ENCODE measurements at regions not wholly inside any gene's neighbourhood (a gene's known extent, or its start where the extent isn't known, plus 50 kb on each side); places are given as distances from the start of the nearest gene placed in this dataset.

- H3K36me3 ChIP-seq, result no peaks in the 10 kb centered on the region
Measured at GRCh38 chr2:117396161-117396560, 418.3 kb upstream of the DDX18 start.

GRCh38 chr2:117401582-117401981 lies 412.9 kb upstream of the DDX18 start:
- intact Hi-C loops (cut with micrococcal nuclease), result no loop called here
- Histone ChIP-seq H3K36me3 (no peaks in the 10 kb centered on the region), H3K27ac (replicated peaks) (no peak overlapping the region), H3K4me3 (no peak overlapping the region), H3K9me3 (replicated peaks) (no peaks in the 10 kb centered on the region), H3K4me1 (no peaks in the 10 kb centered on the region), H3K27me3 (ENCODE audit: low read depth) (no peaks in the 10 kb centered on the region)
- TF ChIP-seq CTCF (IDR thresholded peaks at IDR 0.05; ENCODE audit: borderline replicate concordance), result no peak
- no peak for DNase-seq

More at GRCh38 chr2:117396161-117396560, 418.3 kb upstream of the DDX18 start:
- intact Hi-C loops (cut with micrococcal nuclease), result no loop called here
- Histone ChIP-seq H3K4me1 (no peaks in the 10 kb centered on the region), H3K4me3 (no peak overlapping the region), H3K27ac (replicated peaks) (no peak overlapping the region), H3K27me3 (ENCODE audit: low read depth) (no peaks in the 10 kb centered on the region), H3K9me3 (replicated peaks) (no peaks in the 10 kb centered on the region)
- TF ChIP-seq CTCF (IDR thresholded peaks at IDR 0.05; ENCODE audit: borderline replicate concordance), result no peak
- DNase-seq, result no peak

GRCh38 chr2:117406443-117406842 lies 408.0 kb upstream of the DDX18 start:
- Histone ChIP-seq H3K4me1 (no peaks in the 10 kb centered on the region), H3K9me3 (replicated peaks) (no peaks in the 10 kb centered on the region), H3K4me3 (no peak overlapping the region), H3K27ac (replicated peaks) (no peak overlapping the region), H3K27me3 (ENCODE audit: low read depth) (no peaks in the 10 kb centered on the region), H3K36me3 (no peaks in the 10 kb centered on the region)
- TF ChIP-seq CTCF (IDR thresholded peaks at IDR 0.05; ENCODE audit: borderline replicate concordance), result no peak
- intact Hi-C loops (cut with micrococcal nuclease), result no loop called here
- no peak for DNase-seq

- Histone ChIP-seq H3K27me3 (ENCODE audit: low read depth) (no peaks in the 10 kb centered on the region), H3K27ac (replicated peaks) (no peak overlapping the region), H3K4me1 (no peaks in the 10 kb centered on the region), H3K36me3 (no peaks in the 10 kb centered on the region), H3K4me3 (no peak overlapping the region), H3K9me3 (replicated peaks) (no peaks in the 10 kb centered on the region)
- intact Hi-C loops (cut with micrococcal nuclease), result no loop called here
- no peak for DNase-seq
- TF ChIP-seq CTCF (IDR thresholded peaks at IDR 0.05; ENCODE audit: borderline replicate concordance), result no peak
Measured at GRCh38 chr2:117407746-117408145, 406.7 kb upstream of the DDX18 start.

- Histone ChIP-seq H3K27me3 (ENCODE audit: low read depth) (no peaks in the 10 kb centered on the region), H3K27ac (replicated peaks) (no peak overlapping the region), H3K4me3 (no peak overlapping the region), H3K36me3 (no peaks in the 10 kb centered on the region), H3K9me3 (replicated peaks) (peaks cover under 1% of the 10 kb centered on the region), H3K4me1 (no peaks in the 10 kb centered on the region)
- DNase-seq, result no peak
- intact Hi-C loops (cut with micrococcal nuclease), result no loop called here
- no peak for TF ChIP-seq CTCF (IDR thresholded peaks at IDR 0.05; ENCODE audit: borderline replicate concordance)
Measured at GRCh38 chr2:117409443-117409842, 405.0 kb upstream of the DDX18 start.

GRCh38 chr2:117411983-117412382 lies 402.5 kb upstream of the DDX18 start:
- peaks cover 9% of the 10 kb centered on the region for H3K9me3 ChIP-seq (replicated peaks)
- intact Hi-C loops (cut with micrococcal nuclease), result no loop called here
- H3K4me1 ChIP-seq, result no peaks in the 10 kb centered on the region
- TF ChIP-seq CTCF (IDR thresholded peaks at IDR 0.05; ENCODE audit: borderline replicate concordance), result no peak
- no peaks in the 10 kb centered on the region for H3K27me3 ChIP-seq (ENCODE audit: low read depth)
- DNase-seq, result no peak
- H3K27ac ChIP-seq (replicated peaks), result no peak overlapping the region
- no peaks in the 10 kb centered on the region for H3K36me3 ChIP-seq
- no peak overlapping the region for H3K4me3 ChIP-seq

Data from left ventricle myocardium inferior (tissue), 1 donor.